Nephron progenitor cell (in vitro differentiated cells): ENCODE measurements at regions not wholly inside any gene's neighbourhood (a gene's known extent, or its start where the extent isn't known, plus 50 kb on each side); places are given as distances from the start of the nearest gene placed in this dataset.

Experiments used
- DNase-seq: peaks from one replicate; pipeline ENCODE4 v3.0.0; 2021
- H3K27ac Mint-ChIP-seq: 2 replicates; pipeline ENCODE4 v1.8.0; 2021; ENCODE audit warnings: mild to moderate bottlenecking, moderate library complexity, mixed read lengths
- H3K27me3 Mint-ChIP-seq: 2 replicates; pipeline ENCODE4 v1.8.0; 2021; ENCODE audit warnings: mild to moderate bottlenecking, low read depth, mixed read lengths; ENCODE audit not compliant: poor library complexity
- H3K36me3 Mint-ChIP-seq: 2 replicates; pipeline ENCODE4 v1.8.0; 2021; ENCODE audit warnings: low read depth, mixed read lengths
- H3K4me1 Mint-ChIP-seq: 2 replicates; pipeline ENCODE4 v1.8.0; 2021; ENCODE audit warnings: mixed read lengths
- H3K4me3 Mint-ChIP-seq: 2 replicates; pipeline ENCODE4 v1.8.0; 2021; ENCODE audit warnings: mild to moderate bottlenecking, moderate library complexity, mixed read lengths
- H3K9me3 Mint-ChIP-seq: 2 replicates; pipeline ENCODE4 v1.8.0; 2021; ENCODE audit warnings: mild to moderate bottlenecking, moderate library complexity, mixed read lengths
- CTCF ChIP-seq: fragments of 200-600 bp; sonication (generic); IDR thresholded peaks from 2 replicates; pipeline ENCODE4 v1.5.0; 2021; ENCODE audit warnings: antibody characterized with exemption

DNA sequence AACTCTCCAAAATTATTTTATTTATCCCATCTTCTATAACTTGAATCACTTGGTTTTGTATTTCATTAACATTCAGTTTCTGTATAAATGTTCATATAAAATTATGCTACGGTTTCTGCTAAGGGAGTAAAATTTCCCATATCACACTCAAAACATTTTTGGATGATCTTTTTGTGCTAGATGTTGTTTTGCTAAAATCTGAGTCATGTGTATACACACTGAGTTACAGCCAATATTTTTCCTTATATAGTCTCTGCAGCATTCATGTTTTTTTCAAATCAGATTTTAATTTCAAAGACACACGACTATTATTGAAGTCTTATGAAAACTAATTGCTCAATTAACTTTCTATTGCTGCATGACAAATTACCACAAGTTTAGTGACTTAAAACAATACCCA is 54.3 kb upstream of the SLC2A12 start:
- H3K9me3 Mint-ChIP-seq = peaks cover 3% of the 10 kb centered on the region

DNA sequence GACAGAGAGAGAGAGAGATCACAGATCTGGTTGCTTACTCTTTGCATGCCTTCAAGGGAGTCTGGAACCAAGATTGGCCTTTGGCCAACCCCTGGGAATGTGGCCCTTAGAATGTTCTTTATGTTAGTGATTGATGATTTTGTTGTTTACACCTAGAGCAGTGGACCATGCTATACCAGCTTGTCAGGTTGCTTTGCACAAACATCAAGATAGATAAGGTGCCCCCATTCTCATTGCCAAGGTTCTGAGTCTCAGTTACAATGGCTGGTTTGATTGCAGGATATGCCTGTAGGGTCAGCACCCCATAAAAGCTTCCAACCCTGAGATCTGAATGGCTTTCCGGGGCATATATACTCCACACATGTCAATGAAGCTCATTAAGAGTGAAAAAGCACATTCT is 53.5 kb upstream of the SLC2A12 start:
- peaks cover 3% of the 10 kb centered on the region for H3K9me3 Mint-ChIP-seq
- no peak for TF ChIP-seq CTCF
- H3K27ac Mint-ChIP-seq = peak overlapping the region; percentile 40
- H3K36me3 Mint-ChIP-seq = no peaks in the 10 kb centered on the region
- peaks cover 22% of the 10 kb centered on the region for H3K4me1 Mint-ChIP-seq
- peaks cover 5% of the 10 kb centered on the region for H3K27me3 Mint-ChIP-seq
- no peak overlapping the region for H3K4me3 Mint-ChIP-seq
- no peak for DNase-seq

More for the DNA sequence above, 54.3 kb upstream of the SLC2A12 start:
- TF ChIP-seq CTCF = no peak
- peaks cover 5% of the 10 kb centered on the region for H3K27me3 Mint-ChIP-seq
- peaks cover 22% of the 10 kb centered on the region for H3K4me1 Mint-ChIP-seq
- no peak overlapping the region for H3K4me3 Mint-ChIP-seq
- no peaks in the 10 kb centered on the region for H3K36me3 Mint-ChIP-seq
- no peak overlapping the region for H3K27ac Mint-ChIP-seq
- DNase-seq = no peak

DNA sequence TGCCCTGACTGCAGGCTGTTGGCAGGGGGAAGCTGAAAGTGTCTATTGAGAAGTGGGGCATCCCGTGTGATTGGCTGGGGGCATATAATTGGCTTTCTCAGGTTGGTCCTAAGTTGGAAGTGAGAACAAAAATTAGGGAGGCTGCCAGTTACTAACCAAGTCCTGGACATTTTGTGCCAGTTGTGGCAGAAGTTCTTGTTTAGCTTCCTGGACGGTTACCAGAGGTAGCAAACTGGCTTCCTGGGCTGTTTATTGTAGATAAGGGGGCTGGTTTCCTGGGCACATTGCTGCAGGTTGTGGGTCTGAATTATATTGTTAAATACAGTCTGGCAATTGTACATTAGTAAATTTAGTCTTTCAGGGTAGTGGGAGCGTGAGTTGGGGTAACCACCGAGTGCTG is 50.6 kb upstream of the SLC2A12 start:
- no peaks in the 10 kb centered on the region for H3K36me3 Mint-ChIP-seq
- H3K27ac Mint-ChIP-seq = no peak overlapping the region
- DNase-seq = no peak
- TF ChIP-seq CTCF = no peak
- H3K4me1 Mint-ChIP-seq = peaks cover 22% of the 10 kb centered on the region
- no peaks in the 10 kb centered on the region for H3K9me3 Mint-ChIP-seq
- peaks cover 8% of the 10 kb centered on the region for H3K27me3 Mint-ChIP-seq
- H3K4me3 Mint-ChIP-seq = no peak overlapping the region
